WTC11 (cell line): ENCODE measurements at regions not wholly inside any gene's neighbourhood (a gene's known extent, or its start where the extent isn't known, plus 50 kb on each side); places are given as distances from the start of the nearest gene placed in this dataset.

ENCODE experiments used
- ATAC-seq: fragments of 200-7000 bp; cut with Tn5 transposase; 2 replicates; pipeline ENCODE4 v1.10.0; 2021; ENCODE audit warnings: mild to moderate bottlenecking, moderate library complexity
- CTCF ChIA-PET: fragments of 300-600 bp; sonication (Branson Sonifier 250); formaldehyde crosslinking; loops from one replicate; lab custom pipeline; 2021; ENCODE audit warnings: antibody characterized with exemption; lab: Charles Lee
- POLR2A ChIA-PET: fragments of 350-600 bp; sonication (Branson Sonifier 250); formaldehyde crosslinking; loops from one replicate; lab custom pipeline; 2021; ENCODE audit warnings: antibody characterized with exemption; lab: Charles Lee
- DNase-seq: peaks from one replicate; pipeline ENCODE4 v3.0.0; 2021; ENCODE audit warnings: low spot score
- H3K27ac Mint-ChIP-seq: 2 replicates; pipeline ENCODE4 v1.8.0; 2021; ENCODE audit warnings: mixed read lengths
- H3K27me3 Mint-ChIP-seq: 2 replicates; pipeline ENCODE4 v1.8.0; 2021; ENCODE audit warnings: low read depth, mild to moderate bottlenecking, moderate library complexity, mixed read lengths
- H3K36me3 Mint-ChIP-seq: 2 replicates; pipeline ENCODE4 v1.8.0; 2021; ENCODE audit warnings: mixed read lengths
- H3K4me1 Mint-ChIP-seq: 2 replicates; pipeline ENCODE4 v1.8.0; 2022; ENCODE audit warnings: mixed read lengths
- H3K4me3 Mint-ChIP-seq: 2 replicates; pipeline ENCODE4 v1.8.0; 2021; ENCODE audit warnings: mild to moderate bottlenecking, moderate library complexity, mixed read lengths
- H3K9me3 Mint-ChIP-seq: 2 replicates; pipeline ENCODE4 v1.8.0; 2021; ENCODE audit warnings: mixed read lengths
- CBFB ChIP-seq: sonication (generic); formaldehyde crosslinking; IDR thresholded peaks from 2 replicates; pipeline ENCODE4 v1.8.1; 2022; ENCODE audit warnings: mild to moderate bottlenecking, low read depth, missing genetic modification reagents
- ESRRA ChIP-seq: sonication (generic); formaldehyde crosslinking; IDR thresholded peaks from 2 replicates; pipeline ENCODE4 v1.8.1; 2022; ENCODE audit warnings: mild to moderate bottlenecking, missing genetic modification reagents, borderline replicate concordance
- ETV6 ChIP-seq: sonication (generic); formaldehyde crosslinking; IDR thresholded peaks from 2 replicates; pipeline ENCODE4 v1.8.1; 2022; ENCODE audit warnings: mild to moderate bottlenecking, missing genetic modification reagents
- JAZF1 ChIP-seq: fragments of 250-450 bp; sonication (Bioruptor Pico); IDR thresholded peaks from 2 replicates; pipeline ENCODE4 v1.9.0; 2021; ENCODE audit warnings: moderate library complexity, mild to moderate bottlenecking, inconsistent platforms
- NFE2L1 ChIP-seq: sonication (generic); formaldehyde crosslinking; IDR thresholded peaks from 2 replicates; pipeline ENCODE4 v1.8.1; 2023; ENCODE audit warnings: missing genetic modification reagents
- NFYB ChIP-seq: sonication (generic); formaldehyde crosslinking; conservative IDR thresholded peaks from 2 replicates; pipeline ENCODE4 v1.8.0; 2022; ENCODE audit warnings: low read depth, missing genetic modification reagents
- NR2C2 ChIP-seq: sonication (generic); formaldehyde crosslinking; IDR thresholded peaks from 2 replicates; pipeline ENCODE4 v1.8.0; 2022; ENCODE audit warnings: mild to moderate bottlenecking, missing genetic modification reagents
- PRRX2 ChIP-seq: fragments of 250-450 bp; sonication (Bioruptor Pico); IDR thresholded peaks from 2 replicates; pipeline ENCODE4 v1.8.0; 2021; ENCODE audit warnings: mild to moderate bottlenecking
- TCF7 ChIP-seq: sonication (generic); formaldehyde crosslinking; IDR thresholded peaks from 2 replicates; pipeline ENCODE4 v1.8.0; 2022; ENCODE audit warnings: mild to moderate bottlenecking, low read depth, missing genetic modification reagents, moderate library complexity
- TEAD4 ChIP-seq: sonication (generic); formaldehyde crosslinking; IDR thresholded peaks from 2 replicates; pipeline ENCODE4 v1.8.0; 2022; ENCODE audit warnings: mild to moderate bottlenecking, missing genetic modification reagents
- ZBTB21 ChIP-seq: sonication (generic); formaldehyde crosslinking; IDR thresholded peaks from 2 replicates; pipeline ENCODE4 v1.8.1; 2023; ENCODE audit warnings: mild to moderate bottlenecking, missing genetic modification reagents, borderline replicate concordance
- ZNF219 ChIP-seq: sonication (generic); formaldehyde crosslinking; IDR thresholded peaks from 2 replicates; pipeline ENCODE4 v1.8.0; 2023; ENCODE audit warnings: missing genetic modification reagents, mild to moderate bottlenecking, borderline replicate concordance
- ZNF416 ChIP-seq: fragments of 250-450 bp; sonication (Bioruptor Pico); IDR thresholded peaks from 2 replicates; pipeline ENCODE4 v1.9.0; 2021; ENCODE audit warnings: mild to moderate bottlenecking, inconsistent platforms
- TF ChIP-seq, protein P1 (sequence below): sonication (generic); formaldehyde crosslinking; IDR thresholded peaks from 2 replicates; pipeline ENCODE4 v1.8.1; 2022; ENCODE audit warnings: mild to moderate bottlenecking, moderate library complexity, missing genetic modification reagents
- TF ChIP-seq, protein P2 (sequence below): sonication (generic); formaldehyde crosslinking; IDR thresholded peaks from 2 replicates; pipeline ENCODE4 v1.8.1; 2023; ENCODE audit warnings: mild to moderate bottlenecking, moderate library complexity, missing genetic modification reagents
- TF ChIP-seq, protein P3 (sequence below): fragments of 250-450 bp; sonication (Bioruptor Pico); conservative IDR thresholded peaks from 2 replicates; pipeline ENCODE4 v1.9.0; 2021; ENCODE audit warnings: mild to moderate bottlenecking
- TF ChIP-seq, protein P4 (sequence below): sonication (generic); formaldehyde crosslinking; IDR thresholded peaks from 2 replicates; pipeline ENCODE4 v1.8.1; 2023; ENCODE audit warnings: mild to moderate bottlenecking, missing genetic modification reagents, borderline replicate concordance
- TF ChIP-seq, protein P5 (sequence below): sonication (generic); formaldehyde crosslinking; IDR thresholded peaks from 2 replicates; pipeline ENCODE4 v1.8.1; 2023; ENCODE audit warnings: mild to moderate bottlenecking, missing genetic modification reagents
- TF ChIP-seq, protein P6 (sequence below): sonication (generic); formaldehyde crosslinking; conservative IDR thresholded peaks from 2 replicates; pipeline ENCODE4 v1.8.1; 2023; ENCODE audit warnings: mild to moderate bottlenecking, low read depth, missing genetic modification reagents, moderate library complexity

DNA sequence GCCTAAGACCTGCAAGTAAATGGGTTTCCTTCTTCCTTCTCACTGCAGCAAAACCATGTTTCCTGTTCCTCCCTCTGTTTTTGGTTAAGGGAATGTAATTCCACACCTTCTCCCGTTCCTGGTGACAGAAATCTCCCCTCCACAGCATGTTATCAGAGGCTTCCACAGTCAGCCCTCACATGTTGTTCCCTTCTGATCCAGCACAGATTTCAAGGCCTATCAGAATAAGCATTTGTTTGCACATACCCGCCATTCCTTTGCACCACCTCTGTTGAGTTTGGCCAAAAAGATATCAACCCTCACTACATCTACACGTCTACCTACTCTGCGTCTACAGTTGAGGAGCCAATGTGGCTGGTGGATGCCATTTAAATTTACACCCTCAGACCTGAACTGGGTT lies 113.9 kb upstream of the GRM7 start:
- Mint-ChIP-seq H3K27ac (no peak overlapping the region), H3K36me3 (peaks cover 44% of the 10 kb centered on the region), H3K9me3 (peaks cover 60% of the 10 kb centered on the region), H3K27me3 (no peaks in the 10 kb centered on the region), H3K4me3 (no peak overlapping the region), H3K4me1 (peaks cover 9% of the 10 kb centered on the region)
- ChIA-PET POLR2A (no interaction called here), CTCF (no interaction called here)
- DNase-seq: no peak
- TF ChIP-seq, protein P1, sequence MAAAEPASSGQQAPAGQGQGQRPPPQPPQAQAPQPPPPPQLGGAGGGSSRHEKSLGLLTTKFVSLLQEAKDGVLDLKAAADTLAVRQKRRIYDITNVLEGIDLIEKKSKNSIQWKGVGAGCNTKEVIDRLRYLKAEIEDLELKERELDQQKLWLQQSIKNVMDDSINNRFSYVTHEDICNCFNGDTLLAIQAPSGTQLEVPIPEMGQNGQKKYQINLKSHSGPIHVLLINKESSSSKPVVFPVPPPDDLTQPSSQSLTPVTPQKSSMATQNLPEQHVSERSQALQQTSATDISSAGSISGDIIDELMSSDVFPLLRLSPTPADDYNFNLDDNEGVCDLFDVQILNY (CRISPR knock-in tag): no peak
- TF ChIP-seq NFYB (CRISPR knock-in tag) (no peak), TEAD4 (CRISPR knock-in tag) (no peak), JAZF1 (CRISPR knock-in tag) (no peak), ZNF416 (CRISPR knock-in tag) (no peak), CBFB (CRISPR knock-in tag) (no peak), TCF7 (CRISPR knock-in tag) (no peak), NFE2L1 (CRISPR knock-in tag) (no peak), ZBTB21 (no peak), NR2C2 (no peak), ZNF219 (CRISPR knock-in tag) (no peak), PRRX2 (CRISPR knock-in tag) (no peak), ESRRA (CRISPR knock-in tag) (no peak), ETV6 (CRISPR knock-in tag) (no peak)
- TF ChIP-seq, protein P2, sequence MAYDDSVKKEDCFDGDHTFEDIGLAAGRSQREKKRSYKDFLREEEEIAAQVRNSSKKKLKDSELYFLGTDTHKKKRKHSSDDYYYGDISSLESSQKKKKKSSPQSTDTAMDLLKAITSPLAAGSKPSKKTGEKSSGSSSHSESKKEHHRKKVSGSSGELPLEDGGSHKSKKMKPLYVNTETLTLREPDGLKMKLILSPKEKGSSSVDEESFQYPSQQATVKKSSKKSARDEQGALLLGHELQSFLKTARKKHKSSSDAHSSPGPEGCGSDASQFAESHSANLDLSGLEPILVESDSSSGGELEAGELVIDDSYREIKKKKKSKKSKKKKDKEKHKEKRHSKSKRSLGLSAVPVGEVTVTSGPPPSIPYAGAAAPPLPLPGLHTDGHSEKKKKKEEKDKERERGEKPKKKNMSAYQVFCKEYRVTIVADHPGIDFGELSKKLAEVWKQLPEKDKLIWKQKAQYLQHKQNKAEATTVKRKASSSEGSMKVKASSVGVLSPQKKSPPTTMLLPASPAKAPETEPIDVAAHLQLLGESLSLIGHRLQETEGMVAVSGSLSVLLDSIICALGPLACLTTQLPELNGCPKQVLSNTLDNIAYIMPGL (CRISPR knock-in tag): no peak
- TF ChIP-seq, protein P3, sequence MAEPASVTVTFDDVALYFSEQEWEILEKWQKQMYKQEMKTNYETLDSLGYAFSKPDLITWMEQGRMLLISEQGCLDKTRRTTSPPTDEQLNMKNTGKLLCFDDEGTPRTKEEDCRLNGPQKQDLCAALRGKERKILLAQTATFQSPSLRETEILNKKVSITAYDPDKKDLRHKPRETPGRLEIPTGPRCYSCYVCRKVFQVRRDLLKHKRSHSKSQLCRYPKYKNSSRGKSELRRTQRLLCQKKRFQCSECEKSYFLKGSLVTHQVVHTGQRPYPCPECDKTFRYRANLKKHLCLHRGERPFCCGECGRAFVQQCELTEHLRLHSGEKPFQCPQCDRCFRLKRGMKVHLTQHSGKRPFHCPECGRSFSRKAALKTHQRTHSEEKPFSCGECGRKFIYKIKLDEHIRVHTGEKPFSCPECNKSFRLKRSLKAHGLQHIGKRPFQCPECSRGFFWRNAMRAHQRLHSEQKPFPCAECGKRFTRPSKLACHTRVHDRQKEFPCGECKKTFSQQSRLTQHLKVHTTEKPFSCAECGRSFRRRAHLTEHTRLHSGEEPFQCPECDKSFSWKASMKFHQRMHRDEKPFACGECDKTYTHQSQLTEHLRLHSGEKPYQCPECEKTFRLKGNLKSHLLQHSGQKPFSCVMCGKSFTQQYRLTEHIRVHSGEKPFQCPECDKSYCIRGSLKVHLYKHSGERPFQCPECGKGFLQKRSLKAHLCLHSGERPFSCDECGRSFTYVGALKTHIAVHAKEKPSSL (CRISPR knock-in tag): no peak
- TF ChIP-seq, protein P4, sequence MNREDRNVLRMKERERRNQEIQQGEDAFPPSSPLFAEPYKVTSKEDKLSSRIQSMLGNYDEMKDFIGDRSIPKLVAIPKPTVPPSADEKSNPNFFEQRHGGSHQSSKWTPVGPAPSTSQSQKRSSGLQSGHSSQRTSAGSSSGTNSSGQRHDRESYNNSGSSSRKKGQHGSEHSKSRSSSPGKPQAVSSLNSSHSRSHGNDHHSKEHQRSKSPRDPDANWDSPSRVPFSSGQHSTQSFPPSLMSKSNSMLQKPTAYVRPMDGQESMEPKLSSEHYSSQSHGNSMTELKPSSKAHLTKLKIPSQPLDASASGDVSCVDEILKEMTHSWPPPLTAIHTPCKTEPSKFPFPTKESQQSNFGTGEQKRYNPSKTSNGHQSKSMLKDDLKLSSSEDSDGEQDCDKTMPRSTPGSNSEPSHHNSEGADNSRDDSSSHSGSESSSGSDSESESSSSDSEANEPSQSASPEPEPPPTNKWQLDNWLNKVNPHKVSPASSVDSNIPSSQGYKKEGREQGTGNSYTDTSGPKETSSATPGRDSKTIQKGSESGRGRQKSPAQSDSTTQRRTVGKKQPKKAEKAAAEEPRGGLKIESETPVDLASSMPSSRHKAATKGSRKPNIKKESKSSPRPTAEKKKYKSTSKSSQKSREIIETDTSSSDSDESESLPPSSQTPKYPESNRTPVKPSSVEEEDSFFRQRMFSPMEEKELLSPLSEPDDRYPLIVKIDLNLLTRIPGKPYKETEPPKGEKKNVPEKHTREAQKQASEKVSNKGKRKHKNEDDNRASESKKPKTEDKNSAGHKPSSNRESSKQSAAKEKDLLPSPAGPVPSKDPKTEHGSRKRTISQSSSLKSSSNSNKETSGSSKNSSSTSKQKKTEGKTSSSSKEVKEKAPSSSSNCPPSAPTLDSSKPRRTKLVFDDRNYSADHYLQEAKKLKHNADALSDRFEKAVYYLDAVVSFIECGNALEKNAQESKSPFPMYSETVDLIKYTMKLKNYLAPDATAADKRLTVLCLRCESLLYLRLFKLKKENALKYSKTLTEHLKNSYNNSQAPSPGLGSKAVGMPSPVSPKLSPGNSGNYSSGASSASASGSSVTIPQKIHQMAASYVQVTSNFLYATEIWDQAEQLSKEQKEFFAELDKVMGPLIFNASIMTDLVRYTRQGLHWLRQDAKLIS (CRISPR knock-in tag): no peak
- TF ChIP-seq, protein P5, sequence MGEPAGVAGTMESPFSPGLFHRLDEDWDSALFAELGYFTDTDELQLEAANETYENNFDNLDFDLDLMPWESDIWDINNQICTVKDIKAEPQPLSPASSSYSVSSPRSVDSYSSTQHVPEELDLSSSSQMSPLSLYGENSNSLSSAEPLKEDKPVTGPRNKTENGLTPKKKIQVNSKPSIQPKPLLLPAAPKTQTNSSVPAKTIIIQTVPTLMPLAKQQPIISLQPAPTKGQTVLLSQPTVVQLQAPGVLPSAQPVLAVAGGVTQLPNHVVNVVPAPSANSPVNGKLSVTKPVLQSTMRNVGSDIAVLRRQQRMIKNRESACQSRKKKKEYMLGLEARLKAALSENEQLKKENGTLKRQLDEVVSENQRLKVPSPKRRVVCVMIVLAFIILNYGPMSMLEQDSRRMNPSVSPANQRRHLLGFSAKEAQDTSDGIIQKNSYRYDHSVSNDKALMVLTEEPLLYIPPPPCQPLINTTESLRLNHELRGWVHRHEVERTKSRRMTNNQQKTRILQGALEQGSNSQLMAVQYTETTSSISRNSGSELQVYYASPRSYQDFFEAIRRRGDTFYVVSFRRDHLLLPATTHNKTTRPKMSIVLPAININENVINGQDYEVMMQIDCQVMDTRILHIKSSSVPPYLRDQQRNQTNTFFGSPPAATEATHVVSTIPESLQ (CRISPR knock-in tag): no peak
- TF ChIP-seq, protein P6, sequence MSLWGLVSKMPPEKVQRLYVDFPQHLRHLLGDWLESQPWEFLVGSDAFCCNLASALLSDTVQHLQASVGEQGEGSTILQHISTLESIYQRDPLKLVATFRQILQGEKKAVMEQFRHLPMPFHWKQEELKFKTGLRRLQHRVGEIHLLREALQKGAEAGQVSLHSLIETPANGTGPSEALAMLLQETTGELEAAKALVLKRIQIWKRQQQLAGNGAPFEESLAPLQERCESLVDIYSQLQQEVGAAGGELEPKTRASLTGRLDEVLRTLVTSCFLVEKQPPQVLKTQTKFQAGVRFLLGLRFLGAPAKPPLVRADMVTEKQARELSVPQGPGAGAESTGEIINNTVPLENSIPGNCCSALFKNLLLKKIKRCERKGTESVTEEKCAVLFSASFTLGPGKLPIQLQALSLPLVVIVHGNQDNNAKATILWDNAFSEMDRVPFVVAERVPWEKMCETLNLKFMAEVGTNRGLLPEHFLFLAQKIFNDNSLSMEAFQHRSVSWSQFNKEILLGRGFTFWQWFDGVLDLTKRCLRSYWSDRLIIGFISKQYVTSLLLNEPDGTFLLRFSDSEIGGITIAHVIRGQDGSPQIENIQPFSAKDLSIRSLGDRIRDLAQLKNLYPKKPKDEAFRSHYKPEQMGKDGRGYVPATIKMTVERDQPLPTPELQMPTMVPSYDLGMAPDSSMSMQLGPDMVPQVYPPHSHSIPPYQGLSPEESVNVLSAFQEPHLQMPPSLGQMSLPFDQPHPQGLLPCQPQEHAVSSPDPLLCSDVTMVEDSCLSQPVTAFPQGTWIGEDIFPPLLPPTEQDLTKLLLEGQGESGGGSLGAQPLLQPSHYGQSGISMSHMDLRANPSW (CRISPR knock-in tag): no peak
- ATAC-seq: no peak
